Dendritic cell treated with granulocyte-macrophage colony-stimulating factor and Interleukin-4, amounts not matched to agents 40 ng/mL and 50 ng/mL, for 4 days (primary cell): ENCODE measurements at regions not wholly inside any gene's neighbourhood (a gene's known extent, or its start where the extent isn't known, plus 50 kb on each side); places are given as distances from the start of the nearest gene placed in this dataset.

Experiments
- H3K27ac Mint-ChIP-seq: one replicate; pipeline ENCODE4 v1.8.0; 2022; ENCODE audit warnings: mild to moderate bottlenecking, mixed read lengths
- H3K27me3 Mint-ChIP-seq: one replicate; pipeline ENCODE4 v1.8.0; 2022; ENCODE audit warnings: mild to moderate bottlenecking, mixed read lengths
- H3K36me3 Mint-ChIP-seq: one replicate; pipeline ENCODE4 v1.8.0; 2022; ENCODE audit warnings: low read depth, mixed read lengths
- H3K4me1 Mint-ChIP-seq: one replicate; pipeline ENCODE4 v1.8.0; 2022; ENCODE audit warnings: low read depth, mixed read lengths
- H3K4me3 Mint-ChIP-seq: one replicate; pipeline ENCODE4 v1.8.0; 2022; ENCODE audit warnings: mild to moderate bottlenecking, moderate library complexity, mixed read lengths
- H3K9me3 Mint-ChIP-seq: one replicate; pipeline ENCODE4 v1.8.0; 2022; ENCODE audit warnings: mixed read lengths
- intact Hi-C: fragments of 100-400 bp; cut with micrococcal nuclease; formaldehyde crosslinking; loops from one replicate; pipeline ENCODE4 v1.15.0; 2022

DNA sequence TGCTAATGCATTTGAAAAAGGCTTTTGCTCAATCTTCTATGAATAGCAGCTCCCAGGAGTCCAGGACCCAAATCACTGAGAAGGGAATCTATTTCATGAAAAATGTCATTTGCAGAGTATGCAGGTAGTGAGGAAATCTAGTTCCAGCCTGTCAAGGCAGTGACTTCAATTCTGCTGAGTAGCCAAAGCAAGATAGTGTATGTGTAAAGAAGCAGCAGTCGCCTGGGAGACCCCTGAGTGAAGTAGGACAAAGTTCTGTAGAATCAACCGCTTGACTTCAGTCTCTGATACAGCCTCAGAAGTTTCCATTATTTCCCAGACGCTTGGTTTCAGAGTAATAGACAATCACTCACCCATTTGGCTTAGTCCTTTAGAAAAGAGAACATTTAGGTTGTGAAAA, 435.6 kb upstream of the LRFN5 start:
- no peaks in the 10 kb centered on the region for H3K36me3 Mint-ChIP-seq
- peaks cover 30% of the 10 kb centered on the region for H3K9me3 Mint-ChIP-seq
- intact Hi-C loops, result no loop called here
- no peak overlapping the region for H3K4me3 Mint-ChIP-seq
- no peak overlapping the region for H3K27ac Mint-ChIP-seq
- no peaks in the 10 kb centered on the region for H3K27me3 Mint-ChIP-seq
- no peaks in the 10 kb centered on the region for H3K4me1 Mint-ChIP-seq

DNA sequence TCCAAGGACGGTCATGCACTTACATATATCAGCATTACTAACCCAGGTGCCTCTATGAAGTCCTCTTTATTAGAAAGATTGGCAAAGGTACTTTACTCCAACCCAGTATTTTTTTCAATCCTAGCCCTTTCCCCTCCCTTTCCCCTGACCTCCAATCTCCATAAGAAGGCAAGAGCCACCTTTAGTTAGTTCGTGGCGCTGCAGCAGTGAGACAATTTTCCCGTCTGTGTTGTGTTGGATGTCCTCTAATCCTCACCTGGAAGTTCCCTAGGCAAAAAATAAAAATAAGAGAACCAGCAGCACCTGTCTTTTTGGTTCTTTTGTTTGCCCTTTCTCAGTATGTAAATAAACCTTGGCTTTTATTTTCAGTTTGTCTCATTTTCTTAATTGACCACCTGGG, 439.6 kb upstream of the LRFN5 start:
- Mint-ChIP-seq H3K36me3 (no peaks in the 10 kb centered on the region), H3K27me3 (no peaks in the 10 kb centered on the region), H3K9me3 (peaks cover 13% of the 10 kb centered on the region), H3K27ac (no peak overlapping the region), H3K4me3 (no peak overlapping the region), H3K4me1 (no peaks in the 10 kb centered on the region)
- intact Hi-C loops, result no loop called here

DNA sequence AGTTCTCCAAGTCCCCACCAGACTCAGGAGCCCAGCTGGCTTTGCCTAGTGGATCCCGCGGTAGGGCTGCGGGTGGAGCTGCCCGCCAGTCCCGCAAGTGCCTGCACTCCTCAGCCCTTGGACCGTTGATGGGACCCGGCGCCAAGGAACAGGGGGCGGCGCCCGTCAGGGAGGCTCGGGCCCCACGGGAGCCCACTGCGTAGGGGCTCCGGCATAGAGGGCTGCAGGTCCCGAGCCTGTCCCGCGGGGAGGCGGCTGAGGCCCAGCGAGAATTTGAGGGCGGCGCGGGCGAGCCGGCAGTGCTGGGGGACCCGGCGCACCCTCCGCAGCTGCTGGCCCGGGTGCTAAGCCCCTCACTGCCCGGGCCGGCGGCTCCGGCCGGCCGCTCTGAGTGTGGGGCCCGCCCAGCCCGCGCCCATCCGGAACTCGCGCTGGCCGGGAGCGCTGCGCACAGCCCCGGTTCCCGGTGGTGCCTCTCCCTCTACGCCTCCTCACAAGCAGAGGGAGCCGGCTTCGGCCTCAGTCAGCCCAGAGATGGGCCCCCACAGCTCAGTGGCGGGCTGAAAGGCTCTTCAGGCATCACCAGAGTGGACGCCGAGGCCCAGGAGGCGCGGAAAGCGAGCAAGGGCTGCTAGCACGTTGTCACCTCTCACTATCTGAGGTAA, 452.4 kb upstream of the LRFN5 start:
- peaks cover 18% of the 10 kb centered on the region for H3K9me3 Mint-ChIP-seq
- no peaks in the 10 kb centered on the region for H3K27me3 Mint-ChIP-seq
- no peak overlapping the region for H3K4me3 Mint-ChIP-seq
- no peak overlapping the region for H3K27ac Mint-ChIP-seq
- H3K36me3 Mint-ChIP-seq, result no peaks in the 10 kb centered on the region
- no peaks in the 10 kb centered on the region for H3K4me1 Mint-ChIP-seq
- intact Hi-C loops, result no loop called here

DNA sequence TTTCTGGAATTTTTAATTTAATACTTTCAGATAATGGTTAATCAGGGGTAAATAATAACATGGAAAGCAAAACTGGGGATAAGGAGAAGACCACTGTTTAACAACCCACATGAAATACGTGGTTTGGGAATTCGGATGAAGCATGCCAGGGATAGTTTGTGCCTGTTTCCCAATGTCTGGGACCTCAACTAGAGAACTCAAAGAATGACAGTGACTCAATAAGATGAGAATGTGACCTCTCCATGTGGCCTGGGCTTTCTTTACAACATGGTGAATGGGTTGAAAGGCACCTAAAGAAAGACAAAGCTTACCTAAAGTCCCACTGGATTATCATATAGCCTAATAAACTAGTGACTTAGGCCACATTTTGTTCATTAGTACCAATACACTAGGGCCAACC, 460.3 kb upstream of the LRFN5 start:
- Mint-ChIP-seq H3K9me3 (peaks cover 1% of the 10 kb centered on the region), H3K4me3 (no peak overlapping the region), H3K4me1 (no peaks in the 10 kb centered on the region), H3K36me3 (no peaks in the 10 kb centered on the region), H3K27ac (no peak overlapping the region), H3K27me3 (no peaks in the 10 kb centered on the region)
- intact Hi-C loops, result no loop called here

DNA sequence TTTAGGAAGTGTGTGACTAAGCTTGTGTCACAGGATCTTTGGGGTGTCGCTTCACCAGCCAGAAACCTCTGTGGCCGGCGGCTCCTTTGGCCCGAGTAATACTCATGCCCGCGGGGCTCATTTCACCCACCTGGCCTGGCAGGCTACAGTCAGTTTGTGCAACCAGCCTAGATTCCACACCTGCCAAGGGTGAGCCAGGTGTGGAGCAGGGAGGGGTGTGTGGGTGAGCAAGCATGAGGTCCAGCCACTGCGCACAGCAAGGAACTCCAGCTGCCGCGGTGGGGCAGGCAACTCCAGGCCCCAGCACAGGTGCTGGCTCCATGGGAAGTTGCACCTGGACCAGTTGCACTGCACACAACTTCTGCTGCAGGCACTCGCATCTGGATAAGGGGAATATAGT, 462.3 kb upstream of the LRFN5 start:
- intact Hi-C loops, result no loop called here
- Mint-ChIP-seq H3K27me3 (no peaks in the 10 kb centered on the region), H3K9me3 (no peaks in the 10 kb centered on the region), H3K27ac (no peak overlapping the region), H3K36me3 (no peaks in the 10 kb centered on the region), H3K4me1 (no peaks in the 10 kb centered on the region), H3K4me3 (no peak overlapping the region)

DNA sequence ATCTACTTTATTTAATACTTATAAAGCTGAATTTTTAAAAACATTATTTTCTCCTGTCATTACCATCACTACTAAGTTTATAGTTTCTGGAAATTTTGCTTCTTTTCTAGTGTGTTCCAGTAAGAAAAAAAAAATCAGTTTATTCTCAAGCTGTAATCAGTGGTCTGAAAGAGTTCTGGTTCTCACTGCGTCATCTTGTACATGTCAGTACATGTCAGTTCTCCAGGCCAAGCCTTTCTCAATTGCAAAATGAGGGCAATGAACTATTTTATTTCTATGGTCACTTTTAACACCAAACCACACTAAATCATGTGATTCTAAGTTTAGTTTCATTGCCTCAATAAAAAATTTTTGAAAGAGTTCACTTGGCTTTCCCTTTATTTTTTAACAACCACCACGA, 468.9 kb upstream of the LRFN5 start:
- intact Hi-C loops, result no loop called here
- no peak overlapping the region for H3K4me3 Mint-ChIP-seq
- H3K27ac Mint-ChIP-seq, result no peak overlapping the region
- H3K36me3 Mint-ChIP-seq, result no peaks in the 10 kb centered on the region
- H3K27me3 Mint-ChIP-seq, result no peaks in the 10 kb centered on the region
- H3K9me3 Mint-ChIP-seq, result no peaks in the 10 kb centered on the region
- H3K4me1 Mint-ChIP-seq, result no peaks in the 10 kb centered on the region

DNA sequence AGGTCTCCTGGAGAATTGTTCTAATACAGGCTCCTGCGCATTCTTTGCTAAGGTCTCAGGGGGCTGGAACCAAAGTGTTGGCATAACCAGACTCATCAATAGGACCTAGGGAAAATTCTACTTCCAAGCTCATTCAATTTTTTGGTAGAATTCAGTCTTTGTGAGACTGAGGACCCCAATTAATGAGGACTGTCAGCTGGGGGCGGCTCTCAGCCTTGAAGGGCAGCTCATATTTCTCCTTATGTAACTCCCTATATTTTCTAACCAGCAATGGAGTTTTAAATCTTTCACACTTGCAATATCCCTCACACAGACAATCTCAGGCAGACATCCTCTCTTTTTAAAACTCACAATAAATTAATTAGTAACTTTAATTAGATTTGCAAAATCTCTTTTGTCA, 476.4 kb upstream of the LRFN5 start:
- no peaks in the 10 kb centered on the region for H3K9me3 Mint-ChIP-seq
- no peaks in the 10 kb centered on the region for H3K27me3 Mint-ChIP-seq
- intact Hi-C loops, result no loop called here
- no peak overlapping the region for H3K4me3 Mint-ChIP-seq
- H3K36me3 Mint-ChIP-seq, result no peaks in the 10 kb centered on the region
- H3K4me1 Mint-ChIP-seq, result no peaks in the 10 kb centered on the region
- H3K27ac Mint-ChIP-seq, result no peak overlapping the region

DNA sequence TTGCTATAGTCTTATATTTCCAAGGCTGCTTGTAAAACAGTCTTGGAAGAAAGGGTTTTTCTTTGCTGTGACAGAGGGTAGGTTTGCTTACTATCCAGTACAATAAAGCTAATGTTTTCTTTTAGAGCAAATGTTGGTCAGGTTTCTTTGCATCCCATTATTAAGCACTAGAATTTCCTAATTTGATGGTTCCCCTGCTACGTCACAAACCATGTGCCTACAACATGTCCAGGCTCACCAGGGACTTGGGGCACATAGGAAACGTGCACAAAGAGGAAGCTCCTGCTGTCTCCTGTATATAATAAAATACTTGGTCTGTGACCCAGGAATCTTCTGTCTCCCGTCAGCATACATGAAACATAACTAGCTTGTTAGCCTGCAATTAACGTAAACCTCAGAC, 486.3 kb upstream of the LRFN5 start:
- H3K4me1 Mint-ChIP-seq, result no peaks in the 10 kb centered on the region
- no peaks in the 10 kb centered on the region for H3K27me3 Mint-ChIP-seq
- no peaks in the 10 kb centered on the region for H3K9me3 Mint-ChIP-seq
- no peak overlapping the region for H3K27ac Mint-ChIP-seq
- intact Hi-C loops, result no loop called here
- no peaks in the 10 kb centered on the region for H3K36me3 Mint-ChIP-seq
- H3K4me3 Mint-ChIP-seq, result no peak overlapping the region

DNA sequence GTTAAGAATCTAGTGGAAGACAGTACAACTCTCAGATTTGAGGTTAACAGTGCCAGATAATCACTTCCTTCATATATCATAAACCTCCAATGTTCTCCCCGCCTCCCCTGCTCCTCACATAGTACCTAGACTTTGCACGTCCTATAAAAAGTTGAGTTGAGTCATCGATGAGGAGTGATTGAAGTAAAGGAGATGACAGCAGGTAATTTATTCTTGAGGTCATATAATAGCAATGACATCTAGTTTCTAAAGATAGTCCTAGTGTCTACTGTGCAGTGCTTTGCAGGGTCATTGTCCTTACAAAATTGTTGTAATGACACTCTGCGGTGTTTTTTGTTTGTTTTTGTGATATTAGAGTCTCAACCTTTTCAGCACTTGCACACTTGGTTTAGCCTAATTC, 510.5 kb upstream of the LRFN5 start:
- H3K4me3 Mint-ChIP-seq, result no peak overlapping the region

DNA sequence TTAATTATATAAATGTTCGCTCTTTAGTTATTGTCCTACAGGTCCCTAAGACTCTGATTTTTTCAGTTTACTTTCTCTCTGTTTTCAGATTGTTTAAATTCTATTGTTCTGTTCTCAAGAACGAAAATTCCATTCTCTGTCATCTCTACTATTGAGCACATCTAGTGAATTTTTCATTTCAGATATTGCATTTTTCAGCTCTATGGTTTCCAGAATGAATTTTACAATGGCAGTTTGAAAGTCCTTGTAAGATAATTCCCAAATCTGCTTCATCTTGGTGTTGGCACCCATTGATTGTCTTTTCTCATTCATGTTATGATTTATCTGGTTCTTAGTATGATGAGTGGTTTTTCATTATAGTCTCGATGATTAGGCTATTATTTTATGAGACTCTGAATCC, 519.6 kb upstream of the LRFN5 start:
- H3K36me3 Mint-ChIP-seq, result no peaks in the 10 kb centered on the region
- intact Hi-C loops, result no loop called here

More for the DNA sequence above, 510.5 kb upstream of the LRFN5 start:
- Mint-ChIP-seq H3K27me3 (no peaks in the 10 kb centered on the region), H3K4me1 (no peaks in the 10 kb centered on the region), H3K27ac (no peak overlapping the region), H3K36me3 (no peaks in the 10 kb centered on the region), H3K9me3 (peaks cover 7% of the 10 kb centered on the region)
- intact Hi-C loops, result no loop called here

DNA sequence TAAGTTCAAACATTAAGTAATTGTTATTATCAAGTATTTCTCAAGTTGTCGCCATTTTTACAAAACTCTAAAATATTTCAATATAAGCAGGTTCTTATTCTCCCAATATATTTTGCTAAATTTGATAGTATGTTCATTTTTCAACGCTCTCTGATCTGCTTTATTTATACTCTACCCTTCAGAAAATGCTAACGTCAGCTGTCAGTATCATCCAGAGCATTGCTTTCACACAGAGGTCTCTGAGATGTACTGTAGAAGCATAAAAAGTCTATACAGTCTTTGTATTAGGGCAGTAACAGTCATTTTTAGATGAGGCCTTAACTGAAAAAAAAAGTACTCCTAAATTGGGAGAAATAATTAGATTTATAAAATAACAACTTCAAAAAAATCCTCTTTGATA, 533.1 kb upstream of the LRFN5 start:
- no peak overlapping the region for H3K27ac Mint-ChIP-seq
- intact Hi-C loops, result no loop called here
- no peaks in the 10 kb centered on the region for H3K4me1 Mint-ChIP-seq
- H3K4me3 Mint-ChIP-seq, result no peak overlapping the region
- H3K27me3 Mint-ChIP-seq, result no peaks in the 10 kb centered on the region
- no peaks in the 10 kb centered on the region for H3K9me3 Mint-ChIP-seq
- no peaks in the 10 kb centered on the region for H3K36me3 Mint-ChIP-seq

More for the DNA sequence above, 519.6 kb upstream of the LRFN5 start:
- Mint-ChIP-seq H3K4me3 (no peak overlapping the region), H3K27ac (no peak overlapping the region), H3K9me3 (peaks cover 18% of the 10 kb centered on the region), H3K27me3 (no peaks in the 10 kb centered on the region), H3K4me1 (no peaks in the 10 kb centered on the region)

DNA sequence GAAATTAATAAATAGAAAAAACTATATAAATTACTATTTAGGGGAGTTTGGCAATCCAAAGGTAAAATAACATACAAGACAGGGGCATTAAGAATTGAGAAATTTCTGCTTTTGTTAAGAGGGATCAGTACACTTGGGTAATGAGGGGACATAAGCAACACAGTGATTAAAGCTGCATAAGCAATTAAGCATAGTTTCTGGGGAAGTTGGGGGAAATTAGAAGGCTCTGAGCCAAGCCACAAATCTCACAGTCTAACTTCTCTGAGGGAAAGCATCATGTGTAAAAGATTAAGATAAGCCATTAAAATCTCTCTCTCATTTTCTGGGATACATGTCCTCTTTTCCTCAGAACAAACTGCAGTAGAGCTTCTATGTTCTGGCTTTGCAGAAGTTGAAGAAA, 533.9 kb upstream of the LRFN5 start:
- no peak overlapping the region for H3K27ac Mint-ChIP-seq
- no peaks in the 10 kb centered on the region for H3K27me3 Mint-ChIP-seq
- H3K4me3 Mint-ChIP-seq, result no peak overlapping the region
- intact Hi-C loops, result no loop called here
- no peaks in the 10 kb centered on the region for H3K9me3 Mint-ChIP-seq
- H3K4me1 Mint-ChIP-seq, result no peaks in the 10 kb centered on the region
- no peaks in the 10 kb centered on the region for H3K36me3 Mint-ChIP-seq

DNA sequence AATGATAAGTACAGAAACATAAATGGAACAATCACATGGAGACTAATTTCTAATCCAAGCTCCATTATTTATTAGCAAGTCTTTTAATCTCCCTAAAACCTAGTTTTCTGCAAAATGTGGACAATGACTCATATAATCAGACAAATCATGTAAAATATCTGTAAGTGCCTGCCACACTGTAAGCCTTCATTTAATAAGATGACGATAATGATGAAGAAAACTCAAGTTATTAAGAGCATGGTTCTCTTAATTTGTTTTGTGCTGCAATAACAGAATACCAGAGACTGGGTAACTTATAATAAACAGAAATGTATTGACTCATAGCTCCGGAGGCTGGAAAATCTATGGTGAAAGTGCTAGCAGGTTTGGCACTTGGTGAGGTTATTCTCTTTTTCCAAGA, 535.3 kb upstream of the LRFN5 start:
- no peaks in the 10 kb centered on the region for H3K9me3 Mint-ChIP-seq
- no peaks in the 10 kb centered on the region for H3K4me1 Mint-ChIP-seq
- no peaks in the 10 kb centered on the region for H3K27me3 Mint-ChIP-seq
- H3K4me3 Mint-ChIP-seq, result no peak overlapping the region
- H3K27ac Mint-ChIP-seq, result no peak overlapping the region
- no peaks in the 10 kb centered on the region for H3K36me3 Mint-ChIP-seq
- intact Hi-C loops, result no loop called here

DNA sequence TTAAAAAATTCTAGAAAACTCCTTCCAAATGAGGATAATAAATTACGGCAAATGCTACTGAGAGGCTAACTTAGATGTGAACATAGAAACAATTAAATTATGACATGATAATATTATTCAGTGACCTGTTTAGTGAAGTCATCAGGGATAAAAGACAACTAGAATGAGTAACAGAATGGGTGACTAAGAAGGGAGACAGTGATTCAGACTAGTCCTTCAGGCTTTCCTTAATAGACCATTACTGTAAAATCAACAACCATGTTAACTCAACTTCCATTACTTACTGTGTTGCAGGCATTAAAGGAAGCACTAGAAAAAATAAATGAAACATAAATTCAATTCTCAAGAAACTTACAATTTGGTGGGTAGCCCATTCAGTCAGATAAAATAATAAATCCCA, 543.9 kb upstream of the LRFN5 start:
- no peak overlapping the region for H3K4me3 Mint-ChIP-seq
- H3K9me3 Mint-ChIP-seq, result no peaks in the 10 kb centered on the region
- H3K36me3 Mint-ChIP-seq, result no peaks in the 10 kb centered on the region
- no peaks in the 10 kb centered on the region for H3K4me1 Mint-ChIP-seq
- H3K27me3 Mint-ChIP-seq, result no peaks in the 10 kb centered on the region
- H3K27ac Mint-ChIP-seq, result no peak overlapping the region
- intact Hi-C loops, result no loop called here

DNA sequence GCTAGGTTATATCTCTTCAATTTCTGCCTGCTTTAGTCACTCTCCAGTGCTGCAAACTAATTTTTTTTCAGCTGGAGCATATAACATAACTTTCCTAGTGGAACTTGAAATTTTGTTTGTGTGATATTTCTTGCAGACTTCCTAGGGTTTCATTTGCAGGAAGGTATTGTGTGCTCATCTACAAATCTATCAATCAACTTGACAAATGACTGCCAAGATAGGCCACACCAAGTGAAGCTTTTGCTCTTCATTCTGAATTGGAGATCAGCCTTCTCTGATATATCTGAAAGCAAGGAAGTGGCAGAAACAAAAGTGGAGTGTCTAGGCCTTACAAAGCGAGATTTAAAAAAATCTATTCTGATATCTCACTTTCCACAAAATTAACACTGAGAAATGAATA, 551.1 kb upstream of the LRFN5 start:
- intact Hi-C loops, result no loop called here
- no peaks in the 10 kb centered on the region for H3K9me3 Mint-ChIP-seq
- no peak overlapping the region for H3K4me3 Mint-ChIP-seq
- H3K4me1 Mint-ChIP-seq, result no peaks in the 10 kb centered on the region
- no peak overlapping the region for H3K27ac Mint-ChIP-seq
- no peaks in the 10 kb centered on the region for H3K36me3 Mint-ChIP-seq
- H3K27me3 Mint-ChIP-seq, result no peaks in the 10 kb centered on the region
